HG02678 (cell line): ENCODE measurements at regions not wholly inside any gene's neighbourhood (a gene's known extent, or its start where the extent isn't known, plus 50 kb on each side); places are given as distances from the start of the nearest gene placed in this dataset.
"Not testable (repeated sequence)": the region's sequence is repeated elsewhere in the genome, so short reads cannot be mapped to it uniquely, and the experiment has no call there.

ENCODE experiments used
- ATAC-seq: cut with Tn5 transposase; IDR thresholded peaks from one replicate; pipeline ENCODE4 v1.9.1; 2021; ENCODE audit warnings: mild to moderate bottlenecking, moderate library complexity; ENCODE audit not compliant: unreplicated experiment

DNA sequence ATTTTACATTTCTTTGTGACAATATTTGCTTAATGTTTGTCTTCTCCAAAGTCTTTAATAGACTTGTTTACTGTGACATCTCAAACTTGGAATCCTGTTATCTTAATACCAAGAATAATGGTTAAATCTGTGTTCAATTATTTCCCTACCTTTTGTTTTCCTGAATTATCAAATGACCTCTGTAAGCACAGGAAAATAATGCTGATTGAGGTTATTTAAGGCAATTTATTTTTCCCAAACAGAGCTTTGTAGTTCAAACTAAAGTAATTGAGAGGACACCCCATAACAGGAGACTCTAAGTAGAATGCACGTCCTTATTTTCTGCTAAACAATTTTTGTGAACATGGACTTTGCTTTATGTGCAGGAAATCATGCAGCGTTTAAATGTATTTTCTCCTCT, 195.0 kb downstream of the BTBD3 start:
- no peak for ATAC-seq

DNA sequence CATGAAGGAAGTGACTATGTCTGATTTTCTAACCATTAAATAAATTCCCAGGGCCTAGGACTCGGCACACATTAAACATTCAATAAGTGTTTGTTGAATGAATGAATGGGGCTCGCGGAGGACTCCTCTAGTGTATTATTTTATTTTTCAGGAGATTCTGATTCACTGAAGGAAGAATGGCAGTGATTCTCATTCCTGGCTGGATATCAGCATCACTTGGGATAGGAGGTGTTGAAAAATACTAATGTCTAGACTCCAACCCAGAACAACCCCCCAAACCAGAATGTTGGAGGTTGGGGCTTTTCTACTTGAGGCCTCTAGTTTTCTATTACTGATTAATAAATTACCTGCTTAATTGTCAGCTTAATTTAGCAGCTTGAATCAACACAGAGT, 195.4 kb downstream of the BTBD3 start:
- no peak for ATAC-seq

DNA sequence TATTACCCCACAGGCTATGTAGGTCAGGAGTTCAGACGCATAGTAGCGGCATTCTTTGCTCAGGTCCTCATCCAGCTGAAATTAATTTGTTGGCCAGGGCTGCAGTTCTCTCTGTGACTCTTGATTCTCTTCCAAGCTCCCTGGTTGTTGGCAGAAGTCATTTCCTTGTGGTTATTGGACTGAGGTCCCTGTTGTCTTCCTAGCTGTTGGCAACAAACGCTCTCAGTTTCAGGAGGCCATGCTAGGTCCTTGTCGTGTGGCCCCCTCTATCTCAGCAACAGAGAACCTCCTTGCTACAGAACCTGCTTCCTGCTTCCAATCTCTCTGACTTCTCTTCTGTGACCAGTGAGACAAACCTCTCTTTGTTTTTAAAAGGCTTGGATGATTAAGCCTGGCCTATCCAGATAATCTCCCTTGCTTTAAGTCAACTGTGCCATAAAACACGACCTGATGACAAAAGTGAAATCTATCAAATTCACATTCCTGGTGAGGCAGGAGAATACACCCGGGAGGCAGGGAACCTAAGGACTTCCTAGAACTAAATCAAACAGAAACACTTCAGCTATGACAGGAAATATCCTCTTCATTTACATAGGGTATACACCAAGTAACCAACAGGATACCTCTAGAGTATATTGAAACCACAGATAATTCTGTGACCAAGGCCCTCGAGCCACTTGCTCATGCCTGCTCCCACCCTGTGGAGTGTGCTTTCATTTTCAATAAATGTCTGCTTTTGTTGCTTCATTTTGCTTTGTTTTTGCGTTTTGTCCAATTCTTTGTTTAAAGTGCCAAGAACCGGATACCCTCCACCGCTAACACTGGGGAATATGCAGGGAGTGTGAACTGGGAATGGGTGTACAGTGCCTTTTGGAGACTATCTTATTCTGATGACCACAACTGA, 196.0 kb downstream of the BTBD3 start:
- no peak for ATAC-seq

DNA sequence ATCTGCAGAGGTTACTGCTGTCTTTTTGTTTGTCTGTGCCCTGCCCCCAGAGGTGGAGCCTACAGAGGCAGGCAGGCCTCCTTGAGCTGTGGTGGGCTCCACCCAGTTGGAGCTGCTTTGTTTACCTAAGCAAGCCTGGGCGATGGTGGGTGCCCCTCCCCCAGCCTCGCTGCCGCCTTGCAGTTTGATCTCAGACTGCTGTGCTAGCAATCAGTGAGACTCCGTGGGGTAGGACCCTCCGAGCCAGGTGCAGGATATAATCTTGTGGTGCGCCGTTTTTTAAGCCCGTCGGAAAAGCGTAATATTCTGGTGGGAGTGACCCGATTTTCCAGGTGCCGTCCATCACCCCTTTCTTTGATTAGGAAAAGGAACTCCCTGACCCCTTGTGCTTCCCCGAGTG, 211.4 kb downstream of the BTBD3 start:
- not testable (repeated sequence) for ATAC-seq

DNA sequence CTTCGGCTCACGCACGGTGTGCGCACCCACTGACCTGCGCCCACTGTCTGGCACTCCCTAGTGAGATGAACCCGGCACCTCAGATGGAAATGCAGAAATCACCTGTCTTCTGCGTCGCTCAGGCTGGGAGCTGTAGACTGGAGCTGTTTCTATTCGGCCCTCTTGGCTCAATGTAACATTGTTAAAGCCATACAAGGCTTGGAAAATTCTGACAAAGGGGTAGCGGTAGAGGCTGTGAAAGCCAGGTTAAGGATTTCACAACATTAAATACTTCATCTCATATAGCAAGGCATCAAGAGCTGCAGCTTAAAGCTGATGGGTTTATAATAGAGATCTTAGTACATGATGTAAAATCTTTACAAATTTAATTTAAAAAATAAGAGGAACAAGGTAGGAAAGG, 211.8 kb downstream of the BTBD3 start:
- not testable (repeated sequence) for ATAC-seq

DNA sequence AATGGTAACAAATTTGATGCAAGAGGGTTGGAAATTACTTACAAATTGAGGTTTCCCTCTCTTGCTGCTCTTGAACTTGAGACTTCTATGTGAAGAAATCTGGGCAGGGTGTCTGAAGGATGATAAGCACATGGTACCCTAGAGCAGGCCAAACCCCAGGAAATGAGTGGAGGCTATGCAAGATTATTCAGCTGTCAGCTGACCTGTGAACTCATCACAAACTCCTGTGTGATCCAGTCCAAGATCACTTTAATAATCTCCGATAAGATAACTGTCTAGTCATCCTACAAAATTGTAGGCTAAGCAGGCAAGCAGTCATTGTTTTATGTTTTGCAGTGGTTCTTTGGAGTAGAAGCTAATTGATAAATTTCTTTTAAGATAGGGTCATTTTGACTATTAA, 213.1 kb downstream of the BTBD3 start:
- ATAC-seq: no peak

DNA sequence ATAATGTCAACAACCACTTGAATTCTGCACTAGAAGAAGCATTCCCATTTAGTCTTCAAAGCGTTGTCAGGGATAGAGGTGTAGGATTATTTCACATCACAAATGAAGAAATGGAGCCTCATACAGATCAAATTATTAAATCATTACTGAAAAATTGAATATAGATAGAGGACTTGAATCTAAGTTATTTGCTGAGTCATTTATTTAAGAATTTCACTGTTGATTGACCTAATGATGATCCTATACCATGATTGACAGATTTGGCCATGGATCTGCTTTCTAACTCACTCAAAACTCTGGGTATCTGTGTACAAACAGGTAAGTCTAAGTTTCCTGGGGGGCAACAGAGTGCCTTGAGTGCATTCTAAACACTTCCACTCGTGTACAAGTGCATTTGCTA, 215.9 kb downstream of the BTBD3 start:
- ATAC-seq: no peak

DNA sequence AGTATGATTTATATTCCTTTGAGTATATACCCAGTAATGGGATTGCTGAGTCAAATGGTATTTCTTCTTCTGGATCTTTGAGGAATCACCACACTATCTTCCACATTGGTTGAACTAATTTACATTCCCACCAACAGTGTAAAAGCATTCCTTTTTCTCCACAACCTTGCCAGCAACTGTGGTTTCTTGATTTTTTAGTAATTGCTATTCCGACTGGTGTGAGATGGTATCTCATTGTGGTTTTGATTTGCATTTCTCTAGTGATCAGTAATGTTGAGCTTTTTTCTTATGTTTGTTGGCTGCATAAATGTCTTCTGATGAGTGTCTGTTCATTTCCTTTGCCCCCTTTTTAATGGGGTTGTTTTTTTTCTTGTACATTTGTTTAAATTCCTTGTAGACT, 228.3 kb downstream of the BTBD3 start:
- not testable (repeated sequence) for ATAC-seq

DNA sequence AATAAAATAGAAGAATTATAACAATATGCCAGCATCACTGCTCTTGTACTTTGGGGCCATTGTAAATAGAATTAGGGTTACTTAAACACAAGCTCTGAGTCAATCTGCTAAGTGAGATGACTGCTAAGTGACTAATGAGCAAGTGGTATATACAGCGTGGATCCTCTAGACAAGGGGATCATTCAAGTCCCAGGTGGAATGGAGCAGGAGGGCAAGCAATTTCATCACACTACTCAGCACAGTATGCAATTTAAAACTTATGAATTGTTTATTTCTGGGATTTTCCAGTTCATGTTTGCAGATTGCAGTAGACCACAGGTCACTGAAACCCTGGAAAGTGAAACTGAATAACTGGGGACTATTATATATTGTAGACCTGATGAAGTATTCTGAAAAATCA, 235.3 kb downstream of the BTBD3 start:
- no peak for ATAC-seq

DNA sequence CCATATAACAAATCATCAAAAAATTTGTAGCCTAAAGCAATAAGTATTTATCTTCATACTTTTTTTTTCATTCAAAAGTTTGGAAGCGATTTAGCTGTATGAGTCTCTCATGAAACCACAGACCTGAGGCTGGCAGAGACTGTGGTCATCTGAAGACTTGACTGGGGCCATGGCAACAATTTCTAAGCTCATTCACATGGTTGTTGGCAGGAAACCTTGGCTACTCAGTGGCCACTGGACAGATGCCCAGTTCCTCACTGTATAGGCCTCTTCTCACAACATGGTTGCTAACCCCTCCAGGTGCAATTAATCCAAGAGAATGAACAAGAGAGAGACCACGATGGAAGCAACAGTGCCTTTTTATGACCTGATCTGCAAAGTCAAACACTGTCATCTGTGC, 235.9 kb downstream of the BTBD3 start:
- ATAC-seq: no peak

DNA sequence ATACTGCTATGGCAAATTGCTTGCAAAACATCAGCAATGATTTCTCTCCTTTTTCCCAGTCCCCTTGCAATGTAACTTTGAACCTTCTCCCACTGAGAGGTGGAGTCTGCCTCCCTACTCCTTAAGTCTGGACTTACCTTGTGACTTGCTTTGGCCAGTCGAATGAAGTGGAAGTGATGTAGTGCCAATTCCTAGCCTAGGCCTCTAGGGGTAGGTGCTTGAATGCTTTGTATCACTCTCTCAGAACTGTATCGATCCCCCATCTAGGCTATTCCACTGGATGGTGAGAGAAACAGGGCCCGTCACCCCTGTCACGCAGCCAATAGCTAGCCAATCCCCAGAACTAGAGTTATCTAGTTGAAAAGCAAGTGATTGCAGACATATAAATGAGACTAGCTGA, 238.6 kb downstream of the BTBD3 start:
- no peak for ATAC-seq

DNA sequence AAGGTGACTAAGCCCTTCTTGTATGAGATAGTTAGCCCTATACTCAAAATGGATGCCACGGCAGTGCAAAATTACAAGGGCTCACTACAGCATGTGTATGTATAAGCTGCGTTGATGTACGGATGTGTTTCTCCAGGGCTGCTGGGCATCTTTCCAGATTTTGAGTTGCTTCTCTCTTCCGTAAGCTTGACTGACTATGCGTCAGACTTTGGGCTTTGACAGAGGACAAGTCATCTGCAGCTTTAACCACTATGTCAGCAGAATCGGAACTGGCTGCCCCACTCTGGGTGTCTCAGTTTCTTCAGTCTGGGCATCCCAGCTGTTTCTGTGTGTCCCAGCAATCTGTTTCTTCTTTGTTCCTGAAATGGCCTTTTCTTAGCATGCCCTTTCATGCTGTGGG, 241.6 kb downstream of the BTBD3 start:
- ATAC-seq: no peak

DNA sequence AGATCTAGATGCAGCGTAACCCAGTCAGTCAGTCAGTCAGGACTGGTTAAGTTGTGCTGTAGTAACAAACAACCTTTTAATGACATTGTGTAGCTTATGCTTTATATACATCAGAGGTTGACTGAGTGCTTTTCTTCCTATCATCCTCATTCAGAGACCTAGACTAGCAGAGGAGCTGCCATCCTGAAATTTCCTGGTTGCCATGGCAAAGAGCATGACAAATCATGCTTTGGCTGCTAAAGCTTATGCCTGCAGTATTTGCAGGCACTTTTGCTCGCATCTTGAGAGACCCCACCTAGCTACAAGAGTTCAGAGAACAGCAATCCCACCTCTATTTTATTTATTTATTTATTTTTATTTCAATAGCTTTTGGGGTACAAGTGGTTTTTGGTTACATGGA, 244.0 kb downstream of the BTBD3 start:
- ATAC-seq: no peak

DNA sequence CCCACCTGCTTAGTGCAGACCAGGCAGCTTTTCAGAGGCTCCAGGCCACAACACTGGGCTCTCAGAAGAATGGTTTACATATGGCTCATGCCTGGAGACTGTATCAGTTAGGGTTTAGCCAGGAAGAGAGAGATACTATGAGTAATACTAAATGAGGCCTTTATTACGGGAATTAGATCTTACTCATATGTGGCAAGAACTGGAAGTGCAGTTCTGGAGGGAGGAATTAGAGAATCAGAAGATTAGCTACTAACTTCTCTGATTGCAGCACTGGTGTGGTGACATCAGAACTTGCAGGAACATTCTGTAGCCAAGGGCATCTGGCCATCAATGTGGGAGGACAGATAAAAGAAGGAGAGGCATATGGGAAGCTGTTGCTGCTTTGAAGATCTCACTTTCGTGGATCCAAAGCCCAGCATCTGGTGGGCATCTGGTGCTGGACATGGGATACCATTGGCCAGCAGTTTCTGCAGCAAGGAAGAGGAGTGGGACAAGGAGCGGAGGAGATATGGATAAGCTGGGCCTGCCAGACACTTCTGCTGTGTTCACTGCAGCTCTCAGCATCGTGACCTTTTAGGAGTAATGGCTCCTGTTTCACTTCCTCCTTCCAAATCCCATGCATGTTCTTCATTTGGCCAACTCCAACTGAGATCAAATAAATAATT, 248.5 kb downstream of the BTBD3 start:
- no peak for ATAC-seq

DNA sequence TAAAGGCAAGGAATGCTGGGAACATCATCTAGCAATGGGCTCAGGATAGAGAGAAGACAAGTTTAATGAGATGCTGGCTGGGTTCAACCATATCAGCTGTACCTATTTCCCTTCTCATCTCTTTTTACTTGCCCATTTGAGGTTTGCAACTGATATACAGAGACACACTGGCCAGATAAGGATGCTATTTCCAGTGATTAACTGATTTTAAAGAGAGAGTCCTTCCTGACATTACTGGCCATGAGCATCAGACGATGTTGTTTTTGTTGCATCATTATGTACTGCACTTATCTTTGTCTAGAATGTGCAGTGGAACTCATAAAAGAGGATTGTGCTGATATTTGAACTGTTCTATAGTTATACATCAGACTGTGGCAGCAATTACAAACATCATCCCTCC, 252.7 kb downstream of the BTBD3 start:
- no peak for ATAC-seq

DNA sequence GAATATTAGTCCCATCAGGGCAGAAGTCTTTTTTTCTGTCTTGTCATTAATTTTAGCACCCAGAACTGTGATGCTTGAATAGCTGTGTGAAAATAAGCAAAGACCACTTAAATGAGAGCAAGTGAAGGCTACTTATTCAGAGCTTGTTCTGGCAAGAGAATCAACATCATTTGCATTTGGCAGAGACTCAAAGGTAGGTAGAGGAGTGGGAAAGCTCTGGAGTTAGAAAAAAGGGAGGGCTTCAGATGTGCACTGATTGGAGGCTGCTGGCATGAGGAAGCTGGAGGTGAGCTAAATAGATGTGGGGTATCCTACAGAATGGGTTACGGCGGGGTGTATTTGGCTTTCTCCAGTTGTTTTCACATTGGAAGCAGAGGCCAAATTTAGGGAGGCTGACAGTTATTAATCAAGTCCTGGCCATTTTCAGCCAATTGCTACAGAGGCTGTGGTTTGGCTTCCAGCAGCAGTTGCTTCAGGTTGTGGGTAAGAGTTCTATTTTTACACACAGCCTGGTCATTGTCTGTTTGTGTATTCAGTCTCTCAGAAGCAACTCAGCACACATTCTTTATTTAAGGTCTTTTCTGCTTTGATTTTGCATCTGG, 254.3 kb downstream of the BTBD3 start:
- no peak for ATAC-seq

DNA sequence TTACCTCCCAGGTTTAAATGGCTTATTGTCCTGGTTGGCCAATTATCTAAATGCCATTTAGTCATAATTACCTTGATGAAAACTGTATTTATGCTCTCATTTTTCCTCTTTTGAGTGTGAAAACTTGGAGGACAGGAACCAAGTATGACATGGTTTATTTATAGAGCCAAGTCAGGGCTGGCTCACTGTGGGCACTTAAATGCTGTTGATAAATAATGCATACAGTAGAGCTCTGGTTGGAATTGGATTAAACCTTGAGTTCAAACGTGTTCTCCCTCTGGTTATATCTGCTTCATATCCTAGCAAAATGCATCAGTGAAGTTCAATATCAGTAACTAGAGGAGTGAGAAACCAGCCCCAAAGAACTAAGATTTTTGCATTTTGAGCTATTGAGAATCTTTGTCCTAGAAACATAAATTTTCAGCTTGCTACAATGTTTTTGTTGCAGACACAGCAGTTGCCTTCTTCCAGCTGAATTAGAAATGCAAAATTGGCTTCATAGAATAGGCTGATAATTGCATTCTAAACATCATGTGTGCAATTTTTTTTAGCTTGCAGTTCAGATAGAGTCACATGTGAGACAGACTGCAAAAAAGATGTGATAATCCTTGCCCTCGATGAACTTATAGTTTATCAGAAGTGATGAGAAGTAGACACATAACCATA, 255.8 kb downstream of the BTBD3 start:
- no peak for ATAC-seq

DNA sequence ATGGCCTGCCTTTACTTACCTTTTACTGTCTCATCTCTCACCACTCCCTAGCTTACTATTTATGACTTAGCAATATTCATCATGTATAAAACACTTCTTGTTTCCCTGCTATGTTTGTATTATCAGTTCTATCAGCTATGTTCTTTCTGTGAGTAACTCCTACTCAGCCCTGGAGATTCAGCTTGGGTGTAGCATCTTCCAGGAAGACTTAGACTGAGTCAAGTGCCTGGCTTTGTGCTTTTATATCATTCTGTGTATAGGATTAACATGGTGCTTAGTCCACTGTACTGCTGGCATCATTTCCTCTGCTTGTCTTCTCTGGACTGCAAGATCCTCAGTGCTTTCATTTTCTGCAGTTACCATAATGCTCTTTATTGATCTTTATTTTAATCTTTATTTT, 257.8 kb downstream of the BTBD3 start:
- ATAC-seq: no peak

DNA sequence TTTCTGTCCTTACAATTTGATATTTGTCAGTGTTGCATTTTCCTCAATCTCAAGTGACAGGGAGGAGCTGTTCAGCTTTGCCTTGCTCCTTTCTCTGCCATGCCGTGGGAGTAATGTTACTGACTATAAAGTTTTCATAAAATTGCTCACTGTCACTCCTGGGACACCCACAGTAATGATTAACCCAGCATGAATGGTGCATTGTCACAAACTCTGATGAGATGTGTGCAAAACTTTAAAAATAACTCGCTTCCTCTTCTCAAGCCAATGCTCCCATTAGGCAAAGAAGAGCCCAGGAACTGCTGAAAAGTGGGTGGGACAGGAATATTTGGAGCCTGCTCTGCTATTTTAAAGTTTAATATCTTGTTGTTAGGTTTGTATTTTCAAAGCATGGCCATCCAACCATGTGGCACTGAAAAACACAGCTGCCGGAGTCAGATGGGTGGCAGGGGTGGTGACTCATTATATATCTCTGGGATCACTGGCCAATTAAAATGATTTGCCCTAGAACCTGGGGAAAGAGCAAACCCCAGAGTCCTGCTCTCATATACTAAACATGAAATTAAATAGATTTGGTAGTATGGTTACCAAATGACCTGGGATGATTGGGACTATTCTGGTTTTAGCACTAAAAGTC, 260.1 kb downstream of the BTBD3 start:
- no peak for ATAC-seq

DNA sequence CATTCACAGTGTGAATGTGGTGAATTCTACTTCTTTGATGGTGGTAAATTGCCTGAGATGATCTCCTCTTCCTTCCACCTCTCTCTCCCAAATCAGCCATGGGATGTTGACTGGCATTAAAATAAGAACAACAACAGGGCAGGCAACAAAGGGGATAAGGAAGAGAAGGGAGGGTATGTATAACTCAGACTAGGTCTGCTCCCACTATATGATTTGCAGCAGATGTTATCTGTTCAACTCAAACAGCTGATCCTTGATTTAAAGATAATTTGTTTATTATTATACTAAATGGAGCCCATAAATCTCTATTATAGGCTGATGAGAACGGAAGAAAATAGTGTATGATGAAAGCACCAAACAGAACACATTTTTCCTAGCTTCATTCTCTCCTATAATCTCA, 262.0 kb downstream of the BTBD3 start:
- ATAC-seq: no peak

DNA sequence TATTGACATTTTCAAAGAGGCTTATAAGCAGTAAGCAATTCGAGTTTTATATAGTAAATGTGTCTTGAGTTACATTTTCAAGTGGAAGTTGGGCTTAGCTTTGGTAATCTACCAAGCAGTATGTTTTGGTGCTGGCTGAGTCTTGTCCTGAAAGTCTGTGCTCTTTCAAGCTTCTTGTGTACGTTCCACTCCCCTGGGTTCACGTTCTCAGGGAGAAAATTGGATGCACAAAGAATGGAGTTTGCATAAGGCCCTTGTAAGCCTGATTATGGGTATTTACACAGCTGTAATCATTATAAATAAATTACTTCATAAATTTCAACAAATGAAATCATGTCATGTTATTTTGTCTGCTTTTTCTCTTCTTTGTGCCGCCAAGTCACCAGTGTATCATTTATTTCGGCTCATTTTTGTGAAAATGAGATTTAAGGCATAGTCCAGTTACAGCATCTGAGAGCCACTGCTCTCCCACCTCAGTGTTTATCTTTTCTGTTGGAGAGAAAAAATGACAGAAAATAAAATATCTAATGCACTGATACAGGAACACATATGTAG, 262.5 kb downstream of the BTBD3 start:
- ATAC-seq: no peak
